HepG2 (cell line): ENCODE measurements at regions not wholly inside any gene's neighbourhood (a gene's known extent, or its start where the extent isn't known, plus 50 kb on each side); places are given as distances from the start of the nearest gene placed in this dataset.

Experiments
- ATAC-seq: fragments of 200-7000 bp; cut with Tn5 transposase; 3 replicates; pipeline ENCODE4 v1.9.1; 2020; ENCODE audit warnings: mild to moderate bottlenecking, moderate library complexity
- BruUV-seq: library from RNA; stranded (reverse); fragments of 400-500 nt; replicated peaks from 2 replicates; lab custom pipeline; 2021; lab: Mats Ljungman, UMichigan
- CTCF ChIA-PET: fragments of 300-600 bp; formaldehyde crosslinking; extraction: SDS; loops from one replicate; lab custom pipeline; 2021; ENCODE audit warnings: low total read pairs, inconsistent platforms, low intra/inter-chr PET ratio; lab: Yijun Ruan, JAX
- POLR2A ChIA-PET: fragments of 350-600 bp; sonication (Branson Sonifier 250); formaldehyde crosslinking; loops from one replicate; lab custom pipeline; 2020; ENCODE audit warnings: antibody characterized with exemption, inconsistent platforms; lab: Yijun Ruan, JAX
- DNase-seq: peaks from one replicate; pipeline ENCODE4 v3.0.0-alpha.2; 2015; ENCODE audit warnings: low spot score
- FAIRE-seq: peaks from 3 replicates; lab custom pipeline; 2011; peaks lifted over from hg19 to GRCh38; lab: Jason Lieb, UNC
- H2AFZ ChIP-seq: one replicate; pipeline ENCODE4 v1.6.1; 2011; ENCODE audit warnings: low read length, inconsistent platforms
- H3K27ac ChIP-seq: fragments of 300-600 bp; 3 replicates; pipeline ENCODE4 v1.8.0; 2011; ENCODE audit warnings: mixed run types, mild to moderate bottlenecking, mixed read lengths, low read length, inconsistent platforms; ENCODE audit not compliant: insufficient read depth; ENCODE audit errors: extremely low read length
- H3K27me3 ChIP-seq, 2 experiments: fragments of 200-600 bp in 1 of 2; 2 replicates in 1 of 2; 3 replicates in 1 of 2; pipeline versions ENCODE4 v1.6.0 to v1.8.0; 2011; ENCODE audit warnings: low read length in 2 of 2, mild to moderate bottlenecking in 2 of 2, moderate library complexity in 2 of 2, inconsistent platforms in 1 of 2; ENCODE audit not compliant: insufficient read depth in 2 of 2, control insufficient read depth in 1 of 2
- H3K36me3 ChIP-seq, 2 experiments: fragments of 200-600 bp in 1 of 2; replicated peaks in 1 of 2; 2 replicates in 1 of 2; 3 replicates in 1 of 2; pipeline versions ENCODE4 v1.5.1 to v1.8.0; 2011; ENCODE audit warnings: low read length in 2 of 2, inconsistent platforms in 1 of 2; ENCODE audit not compliant: insufficient read depth in 2 of 2, control insufficient read depth in 1 of 2
- H3K4me1 ChIP-seq: 2 replicates; pipeline ENCODE4 v1.5.1; 2012; ENCODE audit warnings: low read length, inconsistent platforms; ENCODE audit not compliant: insufficient read depth
- H3K4me2 ChIP-seq: 2 replicates; pipeline ENCODE4 v1.6.0; 2011; ENCODE audit warnings: low read depth, low read length, inconsistent platforms
- H3K4me3 ChIP-seq, 3 experiments: fragments of 200-600 bp in 1 of 3; sonication (generic), shearing (Covaris generic) in 1 of 3; replicated peaks in 1 of 3; 2 replicates each; pipeline ENCODE4 v1.5.1; 2011 to 2016; ENCODE audit warnings: low read length in 3 of 3, inconsistent platforms in 2 of 3, low read depth in 2 of 3, mild to moderate bottlenecking in 2 of 3, control low read depth in 1 of 3, mixed read lengths in 1 of 3; ENCODE audit not compliant: insufficient read depth in 1 of 3
- H3K79me2 ChIP-seq: one replicate; pipeline ENCODE4 v1.6.1; 2011; ENCODE audit warnings: low read length, inconsistent platforms; ENCODE audit not compliant: insufficient read depth
- H3K9ac ChIP-seq: 2 replicates; pipeline ENCODE4 v1.6.0; 2011; ENCODE audit warnings: mild to moderate bottlenecking, low read depth, low read length, inconsistent platforms; ENCODE audit not compliant: insufficient read depth
- H3K9me3 ChIP-seq: 2 replicates; pipeline ENCODE4 v1.5.1; 2012; ENCODE audit warnings: mild to moderate bottlenecking, low read length
- H4K20me1 ChIP-seq: 2 replicates; pipeline ENCODE4 v1.6.0; 2011; ENCODE audit warnings: inconsistent platforms, mild to moderate bottlenecking, low read length, moderate library complexity; ENCODE audit not compliant: insufficient read depth
- MYNN ChIP-seq: sonication (generic); formaldehyde crosslinking; IDR thresholded peaks from 2 replicates; pipeline ENCODE4 v1.4.0; 2020; ENCODE audit warnings: mild to moderate bottlenecking, low read depth, missing genetic modification reagents
- RFXAP ChIP-seq: sonication (generic); formaldehyde crosslinking; IDR thresholded peaks from 2 replicates; pipeline ENCODE4 v1.4.0; 2020; ENCODE audit warnings: missing genetic modification reagents, borderline replicate concordance
- RXRB ChIP-seq: IDR thresholded peaks from 2 replicates; pipeline ENCODE4 v1.6.1; 2016; ENCODE audit warnings: borderline replicate concordance, missing genetic modification reagents, missing compliant biosample characterization
- SP140L ChIP-seq: sonication (generic); formaldehyde crosslinking; IDR thresholded peaks from 2 replicates; pipeline ENCODE4 v1.4.0; 2020; ENCODE audit warnings: missing genetic modification reagents, borderline replicate concordance
- TCF7L2 ChIP-seq: IDR thresholded peaks from 2 replicates; pipeline ENCODE4 v1.6.1; 2011; ENCODE audit warnings: mild to moderate bottlenecking, low read depth, low read length, moderate library complexity
- TEAD2 ChIP-seq: sonication (generic); formaldehyde crosslinking; IDR thresholded peaks from 2 replicates; pipeline ENCODE4 v1.9.0; 2021; ENCODE audit warnings: missing genetic modification reagents
- ZNF33A ChIP-seq: sonication (generic); formaldehyde crosslinking; IDR thresholded peaks from 2 replicates; pipeline ENCODE4 v1.5.1; 2020; ENCODE audit warnings: missing genetic modification reagents, mild to moderate bottlenecking, moderate library complexity, borderline replicate concordance
- ZNF33B ChIP-seq: sonication (generic); formaldehyde crosslinking; IDR thresholded peaks from 2 replicates; pipeline ENCODE4 v1.5.1; 2020; ENCODE audit warnings: mild to moderate bottlenecking, missing genetic modification reagents
- ZNF577 ChIP-seq: sonication (generic); formaldehyde crosslinking; IDR thresholded peaks from 2 replicates; pipeline ENCODE4 v1.4.0; 2020; ENCODE audit warnings: mild to moderate bottlenecking, low read depth, missing genetic modification reagents, borderline replicate concordance
- ZNF816 ChIP-seq: sonication (generic); formaldehyde crosslinking; IDR thresholded peaks from 2 replicates; pipeline ENCODE4 v1.8.0; 2022; ENCODE audit warnings: missing genetic modification reagents, mild to moderate bottlenecking, borderline replicate concordance
- WGBS: methylation state at CpG from one replicate; pipeline ENCODE4 v1.1.6; 2017; ENCODE audit warnings: low lambda C conversion rate; 5-methylcytosine and 5-hydroxymethylcytosine counted together
- in situ Hi-C: cut with HindIII; loops from 2 replicates; pipeline ENCODE4 v1.10.0; 2017; ENCODE audit warnings: low pct_unique_long_range_greater_than_20kb; ENCODE audit not compliant: extremely low pct_ligation_motif_present
- intact Hi-C: fragments of 100-400 bp; cut with micrococcal nuclease; formaldehyde crosslinking; loops from one replicate; pipeline ENCODE4 v1.10.0; 2022; ENCODE audit not compliant: unreplicated experiment
- TF ChIP-seq, protein P1 (sequence below): sonication (generic); formaldehyde crosslinking; IDR thresholded peaks from 2 replicates; pipeline ENCODE4 v1.8.1; 2023; ENCODE audit warnings: mild to moderate bottlenecking, inconsistent platforms, moderate library complexity, missing genetic modification reagents, borderline replicate concordance
- TF ChIP-seq, protein P2 (sequence below): IDR thresholded peaks from 2 replicates; pipeline ENCODE4 v1.6.1; 2016; ENCODE audit warnings: missing biosample characterization, missing genetic modification reagents, low read depth
- TF ChIP-seq, protein P3 (sequence below): IDR thresholded peaks from 2 replicates; pipeline ENCODE4 v1.6.1; 2016; ENCODE audit warnings: low read depth

DNA sequence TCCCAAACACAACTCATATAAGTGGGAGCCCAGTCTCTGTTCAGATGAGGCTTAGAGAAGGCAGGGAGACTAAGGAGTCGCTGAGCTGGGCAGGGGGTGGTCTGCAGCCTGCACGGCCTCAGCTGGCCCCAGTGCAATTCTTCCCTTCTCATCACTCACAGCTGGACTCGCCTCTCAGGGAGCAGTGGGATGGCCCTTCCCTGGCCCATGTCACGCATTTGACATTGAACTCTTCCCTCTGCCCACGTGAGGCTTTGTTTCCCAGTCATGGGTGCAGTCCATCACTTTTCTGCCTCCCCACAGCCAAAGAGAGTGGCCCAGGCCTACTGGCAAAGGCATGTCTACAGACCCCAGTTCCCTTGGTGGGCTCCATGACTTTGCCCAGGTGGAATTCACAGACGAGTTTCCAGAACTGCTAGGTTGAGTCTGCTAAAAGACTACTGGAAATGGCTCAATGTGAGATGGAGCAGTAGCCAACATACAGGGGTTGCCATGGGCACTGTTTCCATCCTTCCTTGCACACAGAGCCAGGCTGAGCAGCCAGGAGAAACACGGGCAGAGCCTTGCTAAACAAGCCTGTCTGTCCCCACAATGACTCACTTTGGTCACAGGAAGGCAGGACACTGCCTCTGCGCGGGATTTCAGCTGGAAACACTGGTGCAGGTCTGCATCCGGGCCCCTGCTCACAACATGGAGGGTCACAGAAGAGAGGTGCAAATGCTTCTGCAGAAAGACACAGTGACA is 90.1 kb downstream of the OAT start:
- TF ChIP-seq TEAD2 (no peak), RFXAP (CRISPR knock-in tag) (no peak)
- H3K79me2 ChIP-seq: no peaks in the 10 kb centered on the region
- FAIRE-seq: no peak

DNA sequence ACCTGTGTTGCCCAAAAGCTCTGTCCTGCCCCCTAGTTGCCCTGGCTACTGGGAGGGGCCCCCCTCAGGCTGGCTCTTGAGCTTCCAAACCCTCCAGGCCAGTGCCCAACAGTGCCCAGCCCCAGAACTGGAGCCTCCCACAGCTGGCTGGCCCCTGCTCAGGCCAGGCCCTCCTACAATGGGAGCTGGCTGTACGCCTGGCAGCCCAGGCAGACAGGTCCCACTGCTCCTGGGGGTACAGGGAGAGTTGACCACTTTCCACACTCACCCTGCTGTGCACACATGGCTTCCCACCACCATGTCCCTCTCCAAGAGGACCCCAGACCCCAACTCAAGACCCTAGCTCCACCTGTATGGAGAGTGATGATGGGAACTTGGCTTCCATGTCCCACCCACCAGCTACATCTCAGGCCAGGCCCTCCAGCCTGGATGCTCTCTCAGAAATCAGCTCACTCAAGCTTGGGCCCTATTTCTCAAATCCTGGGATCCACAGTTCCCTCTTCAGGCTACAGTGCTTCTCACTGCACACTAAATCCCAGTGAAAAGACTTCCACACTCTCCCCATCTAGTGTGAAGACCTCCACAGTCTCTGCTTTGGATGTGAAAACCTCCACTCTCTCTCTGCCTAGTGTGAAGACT is 92.6 kb downstream of the OAT start:
- no TSS peak for BruUV-seq
- TF ChIP-seq, protein P1, sequence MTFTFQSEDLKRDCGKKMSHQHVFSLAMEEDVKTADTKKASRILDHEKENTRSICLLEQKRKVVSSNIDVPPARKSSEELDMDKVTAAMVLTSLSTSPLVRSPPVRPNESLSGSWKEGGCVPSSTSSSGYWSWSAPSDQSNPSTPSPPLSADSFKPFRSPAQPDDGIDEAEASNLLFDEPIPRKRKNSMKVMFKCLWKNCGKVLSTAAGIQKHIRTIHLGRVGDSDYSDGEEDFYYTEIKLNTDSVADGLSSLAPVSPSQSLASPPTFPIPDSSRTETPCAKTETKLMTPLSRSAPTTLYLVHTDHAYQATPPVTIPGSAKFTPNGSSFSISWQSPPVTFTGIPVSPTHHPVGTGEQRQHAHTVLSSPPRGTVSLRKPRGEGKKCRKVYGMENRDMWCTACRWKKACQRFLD: no peak
- no peak for TF ChIP-seq TCF7L2
- TF ChIP-seq, protein P2, sequence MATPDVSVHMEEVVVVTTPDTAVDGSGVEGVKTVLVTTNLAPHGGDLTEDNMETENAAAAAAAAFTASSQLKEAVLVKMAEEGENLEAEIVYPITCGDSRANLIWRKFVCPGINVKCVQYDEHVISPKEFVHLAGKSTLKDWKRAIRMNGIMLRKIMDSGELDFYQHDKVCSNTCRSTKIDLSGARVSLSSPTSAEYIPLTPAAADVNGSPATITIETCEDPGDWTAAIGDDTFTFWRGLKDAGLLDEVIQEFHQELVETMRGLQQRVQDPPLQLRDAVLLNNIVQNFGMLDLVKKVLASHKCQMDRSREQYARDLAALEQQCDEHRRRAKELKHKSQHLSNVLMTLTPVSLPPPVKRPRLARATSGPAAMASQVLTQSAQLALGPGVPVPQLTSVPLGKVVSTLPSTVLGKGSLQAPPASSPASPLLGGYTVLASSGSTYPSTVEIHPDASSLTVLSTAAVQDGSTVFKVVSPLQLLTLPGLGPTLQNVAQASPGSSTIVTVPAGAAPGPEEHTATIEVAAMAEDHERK: no peak
- no peak for TF ChIP-seq ZNF33B
- no peak for TF ChIP-seq MYNN (CRISPR knock-in tag)
- TF ChIP-seq SP140L: no peak
- no peak for TF ChIP-seq RXRB (CRISPR knock-in tag)
- TF ChIP-seq ZNF816 (CRISPR knock-in tag): no peak
- no peak for TF ChIP-seq ZNF577
- TF ChIP-seq, protein P3, sequence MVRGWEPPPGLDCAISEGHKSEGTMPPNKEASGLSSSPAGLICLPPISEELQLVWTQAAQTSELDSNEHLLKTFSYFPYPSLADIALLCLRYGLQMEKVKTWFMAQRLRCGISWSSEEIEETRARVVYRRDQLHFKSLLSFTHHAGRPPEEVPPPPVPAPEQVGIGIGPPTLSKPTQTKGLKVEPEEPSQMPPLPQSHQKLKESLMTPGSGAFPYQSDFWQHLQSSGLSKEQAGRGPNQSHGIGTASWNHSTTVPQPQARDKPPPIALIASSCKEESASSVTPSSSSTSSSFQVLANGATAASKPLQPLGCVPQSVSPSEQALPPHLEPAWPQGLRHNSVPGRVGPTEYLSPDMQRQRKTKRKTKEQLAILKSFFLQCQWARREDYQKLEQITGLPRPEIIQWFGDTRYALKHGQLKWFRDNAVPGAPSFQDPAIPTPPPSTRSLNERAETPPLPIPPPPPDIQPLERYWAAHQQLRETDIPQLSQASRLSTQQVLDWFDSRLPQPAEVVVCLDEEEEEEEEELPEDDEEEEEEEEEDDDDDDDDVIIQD: no peak
- TF ChIP-seq ZNF33A (CRISPR knock-in tag): no peak

More for the DNA sequence above, 90.1 kb downstream of the OAT start:
- no peak overlapping the region for H3K27ac ChIP-seq
- H4K20me1 ChIP-seq: no peaks in the 10 kb centered on the region
- no TSS peak for BruUV-seq
- H3K9me3 ChIP-seq: no peaks in the 10 kb centered on the region
- H3K4me3 ChIP-seq: no peak overlapping the region
- CTCF ChIA-PET: no interaction called here
- H3K4me2 ChIP-seq: no peak overlapping the region
- no peaks in the 10 kb centered on the region for H3K36me3 ChIP-seq
- intact Hi-C loops (no loop called here), in situ Hi-C loops (no loop called here)
- ATAC-seq (no peak), DNase-seq (no peak)
- WGBS: 16% methylated on average over 6 of the region's 10 CpGs
- H2AFZ ChIP-seq: no peak overlapping the region
- POLR2A ChIA-PET: no interaction called here
- H3K4me1 ChIP-seq: no peaks in the 10 kb centered on the region
- peaks cover 1 to 8% of the 10 kb centered on the region in 2 experiments; a peak in 2 of 5 replicates for H3K27me3 ChIP-seq
- H3K9ac ChIP-seq: no peak overlapping the region

More for the DNA sequence above, 92.6 kb downstream of the OAT start:
- no CpG with 5 or more reads among the region's 1 CpG for WGBS
- intact Hi-C loops: no loop called here
- no peak overlapping the region for H3K4me2 ChIP-seq
- H3K27ac ChIP-seq: no peak overlapping the region
- no peaks in the 10 kb centered on the region for H4K20me1 ChIP-seq
- ATAC-seq (no peak), FAIRE-seq (no peak), DNase-seq (no peak)
- ChIA-PET CTCF (no interaction called here), POLR2A (no interaction called here)
- no peaks in the 10 kb centered on the region for H3K79me2 ChIP-seq
- no peaks in the 10 kb centered on the region for H3K9me3 ChIP-seq
- H3K9ac ChIP-seq: no peak overlapping the region
- H2AFZ ChIP-seq: no peak overlapping the region
- in situ Hi-C loops: no loop called here
- H3K4me1 ChIP-seq: no peaks in the 10 kb centered on the region
- H3K36me3 ChIP-seq: no peaks in the 10 kb centered on the region
- H3K4me3 ChIP-seq: no peak overlapping the region
- peaks cover 1 to 13% of the 10 kb centered on the region in 2 experiments; a peak in 2 of 5 replicates for H3K27me3 ChIP-seq
